OCI-LY3 (cell line): ENCODE measurements at regions not wholly inside any gene's neighbourhood (a gene's known extent, or its start where the extent isn't known, plus 50 kb on each side); places are given as distances from the start of the nearest gene placed in this dataset.

Source experiments
- H2AFZ ChIP-seq: fragments of 200-600, 300-600 bp; shearing (Covaris generic); 2 replicates; pipeline ENCODE4 v1.6.0; 2014; ENCODE audit warnings: antibody characterized with exemption, low read depth, low read length
- H3K27ac ChIP-seq: fragments of 200-600, 300-600 bp; sonication (generic); 2 replicates; pipeline ENCODE4 v1.5.1; 2014; ENCODE audit warnings: mild to moderate bottlenecking, low read length, moderate library complexity, mixed read lengths
- H3K27me3 ChIP-seq: fragments of 200-600, 300-600 bp; sonication (generic); 2 replicates; pipeline ENCODE4 v1.6.1; 2014; ENCODE audit warnings: low read depth, low read length, mixed read lengths
- H3K36me3 ChIP-seq: fragments of 200-600, 300-600 bp; sonication (generic); replicated peaks from 2 replicates; pipeline ENCODE3; 2014; ENCODE audit warnings: low read depth, low read length, mixed read lengths
- H3K4me1 ChIP-seq: fragments of 300-600, 200-600 bp; sonication (generic); 2 replicates; pipeline ENCODE4 v1.6.1; 2014; ENCODE audit warnings: low read length, mixed read lengths
- H3K4me2 ChIP-seq: fragments of 200-600, 300-600 bp; sonication (generic); 2 replicates; pipeline ENCODE4 v1.6.1; 2014; ENCODE audit warnings: low read length, mixed read lengths
- H3K4me3 ChIP-seq: fragments of 300-600, 200-600 bp; sonication (generic); 2 replicates; pipeline ENCODE4 v1.5.1; 2014; ENCODE audit warnings: antibody characterized with exemption, mild to moderate bottlenecking, low read length, moderate library complexity
- H3K79me2 ChIP-seq: fragments of 300-600, 200-600 bp; shearing (Covaris generic); 2 replicates; pipeline ENCODE4 v1.6.1; 2014; ENCODE audit warnings: mild to moderate bottlenecking, low read length, mixed read lengths
- H3K9ac ChIP-seq: fragments of 300-600, 200-600 bp; shearing (Covaris generic); 2 replicates; pipeline ENCODE4 v1.6.0; 2014; ENCODE audit warnings: mild to moderate bottlenecking, low read length, moderate library complexity
- H3K9me3 ChIP-seq: fragments of 200-600, 300-600 bp; shearing (Covaris generic); 2 replicates; pipeline ENCODE4 v1.6.1; 2014; ENCODE audit warnings: low read length, mixed read lengths; ENCODE audit not compliant: insufficient read depth
- H4K20me1 ChIP-seq: fragments of 200-600, 300-600 bp; sonication (generic); 2 replicates; pipeline ENCODE4 v1.6.1; 2016; ENCODE audit warnings: low read length, mixed read lengths; ENCODE audit not compliant: insufficient read depth
- EZH2phosphoT487 ChIP-seq: fragments of 200-600 bp; shearing (Covaris generic); IDR thresholded peaks from 2 replicates; pipeline ENCODE4 v1.6.1; 2018; ENCODE audit warnings: antibody characterized with exemption, mixed run types, low read depth
- TF ChIP-seq, protein P1 (sequence below): fragments of 200-600, 300-600 bp; sonication (generic); IDR thresholded peaks from 2 replicates; pipeline ENCODE4 v1.5.1; 2014; ENCODE audit warnings: antibody characterized with exemption, low read length, low read depth

- no peak for TF ChIP-seq EZH2phosphoT487
- TF ChIP-seq, protein P1, sequence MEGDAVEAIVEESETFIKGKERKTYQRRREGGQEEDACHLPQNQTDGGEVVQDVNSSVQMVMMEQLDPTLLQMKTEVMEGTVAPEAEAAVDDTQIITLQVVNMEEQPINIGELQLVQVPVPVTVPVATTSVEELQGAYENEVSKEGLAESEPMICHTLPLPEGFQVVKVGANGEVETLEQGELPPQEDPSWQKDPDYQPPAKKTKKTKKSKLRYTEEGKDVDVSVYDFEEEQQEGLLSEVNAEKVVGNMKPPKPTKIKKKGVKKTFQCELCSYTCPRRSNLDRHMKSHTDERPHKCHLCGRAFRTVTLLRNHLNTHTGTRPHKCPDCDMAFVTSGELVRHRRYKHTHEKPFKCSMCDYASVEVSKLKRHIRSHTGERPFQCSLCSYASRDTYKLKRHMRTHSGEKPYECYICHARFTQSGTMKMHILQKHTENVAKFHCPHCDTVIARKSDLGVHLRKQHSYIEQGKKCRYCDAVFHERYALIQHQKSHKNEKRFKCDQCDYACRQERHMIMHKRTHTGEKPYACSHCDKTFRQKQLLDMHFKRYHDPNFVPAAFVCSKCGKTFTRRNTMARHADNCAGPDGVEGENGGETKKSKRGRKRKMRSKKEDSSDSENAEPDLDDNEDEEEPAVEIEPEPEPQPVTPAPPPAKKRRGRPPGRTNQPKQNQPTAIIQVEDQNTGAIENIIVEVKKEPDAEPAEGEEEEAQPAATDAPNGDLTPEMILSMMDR, result no peak
- Histone ChIP-seq H2AFZ (no peak overlapping the region), H3K9me3 (no peaks in the 10 kb centered on the region), H3K36me3 (no peaks in the 10 kb centered on the region), H3K4me1 (no peaks in the 10 kb centered on the region), H3K79me2 (no peaks in the 10 kb centered on the region), H4K20me1 (no peaks in the 10 kb centered on the region), H3K4me3 (no peak overlapping the region), H3K9ac (no peak overlapping the region), H3K4me2 (no peak overlapping the region), H3K27me3 (no peaks in the 10 kb centered on the region), H3K27ac (no peak overlapping the region)
Observed at GRCh38 chr6:87881342-87881895, 166.2 kb upstream of the SPACA1 start.

GRCh38 chr6:87879132-87879861, 168.3 kb upstream of the SPACA1 start:
- Histone ChIP-seq H3K9ac (no peak overlapping the region), H3K9me3 (no peaks in the 10 kb centered on the region), H3K36me3 (no peaks in the 10 kb centered on the region), H3K79me2 (no peaks in the 10 kb centered on the region), H3K4me3 (no peak overlapping the region), H3K27ac (no peak overlapping the region), H4K20me1 (no peaks in the 10 kb centered on the region), H3K4me1 (no peaks in the 10 kb centered on the region), H2AFZ (no peak overlapping the region), H3K4me2 (no peak overlapping the region), H3K27me3 (no peaks in the 10 kb centered on the region)
- TF ChIP-seq EZH2phosphoT487, result no peak
- TF ChIP-seq, protein P1, result no peak

DNA sequence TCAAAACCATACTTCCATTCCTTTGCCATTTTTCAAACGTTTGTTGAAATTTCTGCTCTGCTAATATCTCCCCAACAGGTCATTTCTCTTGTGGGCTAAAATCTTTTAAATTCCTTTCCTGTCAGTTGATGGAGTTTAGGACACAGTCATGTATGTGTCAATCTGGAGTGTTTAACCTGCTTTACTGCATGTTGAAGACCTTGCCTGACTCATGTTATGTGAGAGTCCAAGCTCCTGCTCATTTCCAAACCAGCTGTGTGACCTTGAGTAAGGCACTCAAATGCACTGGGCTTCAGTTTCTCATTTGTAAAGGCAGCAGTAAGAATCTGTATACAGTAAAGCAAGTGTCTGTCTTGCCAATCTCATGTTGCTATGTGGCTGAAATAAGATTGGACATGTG, 171.9 kb upstream of the SPACA1 start:
- H3K4me3 ChIP-seq, result no peak overlapping the region

GRCh38 chr6:87873556-87873955, 171.5 kb upstream of the AKIRIN2 start:
- TF ChIP-seq, protein P1, result no peak
- no peak for TF ChIP-seq EZH2phosphoT487
- Histone ChIP-seq H3K4me3 (no peak overlapping the region), H4K20me1 (no peaks in the 10 kb centered on the region), H3K9ac (no peak overlapping the region), H2AFZ (no peak overlapping the region), H3K79me2 (no peaks in the 10 kb centered on the region), H3K4me2 (no peak overlapping the region), H3K27me3 (no peaks in the 10 kb centered on the region), H3K4me1 (no peaks in the 10 kb centered on the region), H3K27ac (no peak overlapping the region), H3K9me3 (no peaks in the 10 kb centered on the region), H3K36me3 (no peaks in the 10 kb centered on the region)

More for the DNA sequence above, 171.9 kb upstream of the SPACA1 start:
- H3K36me3 ChIP-seq, result no peaks in the 10 kb centered on the region
- no peaks in the 10 kb centered on the region for H3K27me3 ChIP-seq
- H2AFZ ChIP-seq, result no peak overlapping the region
- H3K4me2 ChIP-seq, result no peak overlapping the region
- no peaks in the 10 kb centered on the region for H4K20me1 ChIP-seq
- H3K9ac ChIP-seq, result no peak overlapping the region
- H3K79me2 ChIP-seq, result no peaks in the 10 kb centered on the region
- no peaks in the 10 kb centered on the region for H3K9me3 ChIP-seq
- H3K4me1 ChIP-seq, result no peaks in the 10 kb centered on the region
- no peak for TF ChIP-seq EZH2phosphoT487
- TF ChIP-seq, protein P1, result no peak
- H3K27ac ChIP-seq, result no peak overlapping the region
